Activated CD8-positive, alpha-beta memory T cell treated with anti-CD3 and anti-CD28 coated beads for 36 hours (primary cell): ENCODE measurements at regions not wholly inside any gene's neighbourhood (a gene's known extent, or its start where the extent isn't known, plus 50 kb on each side); places are given as distances from the start of the nearest gene placed in this dataset.
"Not testable (repeated sequence)": the region's sequence is repeated elsewhere in the genome, so short reads cannot be mapped to it uniquely, and the experiment has no call there.

Experiments
- CTCF ChIA-PET: fragments of 350-600 bp; sonication (Branson Sonifier 250); formaldehyde crosslinking; loops from one replicate; lab custom pipeline; 2021; ENCODE audit warnings: antibody characterized with exemption; lab: Charles Lee
- POLR2A ChIA-PET: fragments of 350-600 bp; sonication (Branson Sonifier 250); formaldehyde crosslinking; loops from one replicate; lab custom pipeline; 2021; ENCODE audit warnings: antibody characterized with exemption; lab: Charles Lee

- CTCF ChIA-PET, result no interaction called here
- POLR2A ChIA-PET, result no interaction called here
Observed at GRCh38 chr2:109053716-109054115, 64.7 kb upstream of the EDAR start.

GRCh38 chr2:109052922-109053321 lies 63.9 kb upstream of the EDAR start:
- CTCF ChIA-PET, result no interaction called here
- POLR2A ChIA-PET, result no interaction called here

GRCh38 chr2:109049022-109049421 lies 60.0 kb upstream of the EDAR start:
- ChIA-PET POLR2A (no interaction called here), CTCF (no interaction called here)

GRCh38 chr2:109048163-109048562 lies 59.1 kb upstream of the EDAR start:
- ChIA-PET POLR2A (no interaction called here), CTCF (no interaction called here)

GRCh38 chr2:109047569-109047968 lies 58.5 kb upstream of the EDAR start:
- POLR2A ChIA-PET, CTCF ChIA-PET: not testable (repeated sequence)

DNA sequence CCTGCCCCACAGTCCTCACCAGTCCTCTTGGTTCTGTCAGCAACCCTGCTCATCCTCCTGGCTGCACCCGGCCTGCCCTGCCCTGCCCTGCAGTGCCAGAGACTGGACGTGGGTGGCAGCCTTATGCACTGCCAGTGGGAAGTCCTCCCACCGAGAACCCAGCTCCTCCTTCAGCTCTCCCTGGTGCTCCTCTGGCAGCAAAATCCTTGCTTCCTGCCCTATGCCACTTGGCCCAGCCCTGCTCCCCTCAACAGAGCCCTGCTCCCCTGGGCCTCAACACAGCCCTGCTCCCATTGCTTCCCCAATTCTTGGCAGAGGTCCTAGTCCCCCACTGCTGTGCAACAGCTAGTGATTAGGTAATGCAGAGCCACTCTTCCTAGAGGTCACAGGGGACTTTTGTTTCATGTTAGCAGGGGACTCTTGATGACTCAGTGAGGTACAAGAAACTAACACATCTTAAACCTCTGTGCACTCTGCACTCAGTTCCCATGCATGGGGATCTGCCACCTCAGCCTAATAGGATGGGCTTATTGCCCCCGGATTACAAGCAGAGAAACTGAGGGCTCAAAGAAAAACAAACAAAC lies 58.0 kb upstream of the EDAR start:
- CTCF ChIA-PET, result no interaction called here
- POLR2A ChIA-PET, result no interaction called here

DNA sequence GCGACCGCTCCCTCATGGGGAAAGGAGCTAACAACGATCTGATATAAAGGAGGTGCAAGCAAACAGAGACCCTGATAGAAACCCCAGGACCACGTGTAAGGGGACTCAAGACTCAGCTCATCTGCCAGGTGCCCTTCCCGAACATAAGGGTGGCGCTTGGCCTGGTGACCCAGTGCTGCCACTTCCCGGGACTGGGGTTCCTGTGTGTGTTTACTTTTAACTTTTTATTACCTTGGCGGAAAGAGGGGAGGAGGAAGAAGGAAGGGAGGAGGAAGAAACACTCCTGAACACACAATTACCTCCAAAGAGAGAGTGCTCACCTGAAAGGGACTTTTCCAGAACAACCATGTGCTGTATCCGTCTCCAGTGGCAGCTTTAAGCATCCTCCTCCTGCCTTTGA lies 56.5 kb upstream of the EDAR start:
- POLR2A ChIA-PET, result no interaction called here

DNA sequence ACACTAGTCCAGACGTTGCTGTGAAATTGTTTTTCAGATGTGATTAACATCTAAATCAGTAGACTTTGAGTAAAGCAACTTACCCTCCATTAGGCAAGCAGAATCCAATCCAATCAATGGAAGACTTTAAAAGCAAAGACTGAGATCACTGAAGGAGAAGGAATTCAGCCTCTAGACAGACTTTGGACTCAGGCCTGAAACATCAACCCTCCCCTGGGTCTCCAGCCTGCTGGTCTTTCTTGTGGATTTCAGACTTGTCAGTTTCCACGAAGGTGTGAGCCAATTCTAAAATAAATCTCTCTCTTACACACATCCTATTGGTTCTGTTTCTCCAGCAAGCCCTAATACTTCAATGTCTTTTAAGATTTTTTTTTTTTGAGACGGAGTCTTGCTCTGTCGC lies 50.0 kb upstream of the EDAR start:
- CTCF ChIA-PET, result no interaction called here
- POLR2A ChIA-PET, result no interaction called here

More for the DNA sequence above, 56.5 kb upstream of the EDAR start:
- CTCF ChIA-PET, result no interaction called here
